ENCODE measurements at regions not wholly inside any gene's neighbourhood (a gene's known extent, or its start where the extent isn't known, plus 50 kb on each side); places are given as distances from the start of the nearest gene placed in this dataset.
"Not testable (repeated sequence)": the region's sequence is repeated elsewhere in the genome, so short reads cannot be mapped to it uniquely, and the experiment has no call there.

- H3K9me2 ChIP-seq (replicated peaks; ENCODE audit: insufficient read depth, low read length): no peaks in the 10 kb centered on the region
- H3K4me1 ChIP-seq (ENCODE audit: low read length): no peaks in the 10 kb centered on the region
- no peaks in the 10 kb centered on the region for H3F3A ChIP-seq (ENCODE audit: insufficient read depth, low read length)
- H4K20me1 ChIP-seq (ENCODE audit: insufficient read depth, low read length): no peaks in the 10 kb centered on the region
- no peak for DNase-seq
- H3K4me3 ChIP-seq (ENCODE audit: low read length): no peak overlapping the region
- no peak overlapping the region for H3K9ac ChIP-seq (ENCODE audit: low read length)
- no peak overlapping the region for H2AFZ ChIP-seq (ENCODE audit: low read length)
- H3K4me2 ChIP-seq (ENCODE audit: low read depth, low read length): no peak overlapping the region
- H3K9me3 ChIP-seq (replicated peaks; ENCODE audit: insufficient read depth, low read length): no peaks in the 10 kb centered on the region
- no peak overlapping the region for H3K27ac ChIP-seq (ENCODE audit: low read length)
- no peak for TF ChIP-seq CTCF (IDR thresholded peaks at IDR 0.05; ENCODE audit: low read length)
- no peak for TF ChIP-seq EZH2 (optimal IDR thresholded peaks at IDR 0.05; ENCODE audit: low read depth, low read length)
- TF ChIP-seq EZH2phosphoT487 (IDR thresholded peaks at IDR 0.05; ENCODE audit: low read length): no peak
- no peaks in the 10 kb centered on the region for H3K36me3 ChIP-seq (replicated peaks; ENCODE audit: insufficient read depth, low read length)
- no peaks in the 10 kb centered on the region for H3K79me2 ChIP-seq (ENCODE audit: low read length)
- no peaks in the 10 kb centered on the region for H3K27me3 ChIP-seq (replicated peaks; ENCODE audit: insufficient read depth, low read length)
Observed at GRCh38 chr6:60754879-60755278, 1531.1 kb downstream of the KHDRBS2 start.

DNA sequence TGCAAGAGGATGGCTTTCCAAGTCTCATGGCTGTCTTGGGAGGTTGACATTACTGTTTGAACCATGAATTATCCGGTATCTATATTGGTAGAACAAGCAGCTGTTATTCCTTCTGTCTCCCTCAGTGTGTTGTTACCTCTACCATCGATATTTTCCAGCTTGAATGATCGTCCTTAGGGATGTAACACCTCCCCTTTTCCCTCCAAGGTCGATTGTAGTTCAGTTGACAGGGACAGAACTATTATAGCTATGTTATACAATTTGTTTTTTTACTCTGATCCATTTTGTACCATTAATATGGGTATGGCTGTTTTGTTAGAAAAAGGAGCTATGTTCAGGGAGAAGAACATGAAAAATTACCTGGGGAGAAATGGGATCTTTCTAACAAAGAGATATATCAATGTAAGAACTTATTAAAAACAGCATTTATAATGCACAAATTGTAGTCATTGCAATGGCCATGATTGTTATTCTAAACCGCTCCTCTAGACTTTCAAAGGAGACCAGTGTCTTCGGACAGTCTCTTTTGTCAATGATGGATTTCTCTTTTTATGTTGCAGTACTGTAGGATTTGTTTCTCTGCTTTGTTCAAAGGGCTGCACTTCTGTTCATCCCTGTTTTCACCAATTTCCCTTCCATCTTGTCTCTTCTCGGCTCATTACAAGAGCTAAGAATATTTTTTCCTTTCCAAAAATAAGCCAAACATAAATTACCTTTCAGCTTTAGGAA, 1535.5 kb downstream of the KHDRBS2 start:
- not testable (repeated sequence) for H3K9ac ChIP-seq (ENCODE audit: low read length); H3K27ac ChIP-seq (ENCODE audit: low read length); H3K27me3 ChIP-seq (replicated peaks; ENCODE audit: insufficient read depth, low read length); H2AFZ ChIP-seq (ENCODE audit: low read length); H3K9me3 ChIP-seq (replicated peaks; ENCODE audit: insufficient read depth, low read length); H3F3A ChIP-seq (ENCODE audit: insufficient read depth, low read length); H4K20me1 ChIP-seq (ENCODE audit: insufficient read depth, low read length); H3K4me1 ChIP-seq (ENCODE audit: low read length); DNase-seq; H3K79me2 ChIP-seq (ENCODE audit: low read length); H3K4me2 ChIP-seq (ENCODE audit: low read depth, low read length); H3K4me3 ChIP-seq (ENCODE audit: low read length); H3K9me2 ChIP-seq (replicated peaks; ENCODE audit: insufficient read depth, low read length); H3K36me3 ChIP-seq (replicated peaks; ENCODE audit: insufficient read depth, low read length)

- not testable (repeated sequence) for H4K20me1 ChIP-seq (ENCODE audit: insufficient read depth, low read length); H3K4me2 ChIP-seq (ENCODE audit: low read depth, low read length); H3K9ac ChIP-seq (ENCODE audit: low read length); H3K36me3 ChIP-seq (replicated peaks; ENCODE audit: insufficient read depth, low read length); DNase-seq; H3K9me2 ChIP-seq (replicated peaks; ENCODE audit: insufficient read depth, low read length); H3K4me3 ChIP-seq (ENCODE audit: low read length); H3K79me2 ChIP-seq (ENCODE audit: low read length); H3F3A ChIP-seq (ENCODE audit: insufficient read depth, low read length); H3K27me3 ChIP-seq (replicated peaks; ENCODE audit: insufficient read depth, low read length); H3K9me3 ChIP-seq (replicated peaks; ENCODE audit: insufficient read depth, low read length); H2AFZ ChIP-seq (ENCODE audit: low read length); H3K27ac ChIP-seq (ENCODE audit: low read length); H3K4me1 ChIP-seq (ENCODE audit: low read length)
Observed at GRCh38 chr6:60747765-60748556, 1538.1 kb downstream of the KHDRBS2 start.

DNA sequence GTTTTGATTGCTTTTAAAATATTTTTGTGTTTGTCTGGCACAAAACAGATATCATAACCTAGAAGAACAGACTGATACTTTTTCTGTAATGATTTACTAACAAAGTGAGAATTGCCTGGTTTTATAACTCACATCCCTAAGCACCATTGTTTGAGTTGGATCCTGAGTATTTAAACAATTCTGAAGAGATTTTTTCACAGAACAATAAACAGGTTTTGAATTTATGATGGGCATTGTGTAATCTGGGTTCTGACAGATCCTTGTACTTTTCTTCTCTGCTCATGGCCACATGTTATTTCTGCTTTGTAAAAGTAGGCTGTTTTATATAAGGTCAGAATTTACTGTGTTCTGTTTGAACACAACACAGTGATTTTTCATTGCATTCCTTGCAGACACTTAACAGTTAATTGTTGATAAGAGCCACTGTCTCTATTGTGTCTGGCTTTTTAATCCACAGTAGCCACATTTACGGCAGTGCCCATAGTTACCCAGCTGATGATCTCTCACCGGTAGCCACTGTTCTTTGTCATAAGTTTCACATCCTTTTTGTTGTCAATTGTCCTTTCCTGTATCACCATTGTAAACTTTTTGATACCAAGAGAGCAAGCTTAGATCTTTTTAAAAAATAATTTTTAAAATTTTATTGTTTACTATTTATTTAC, 1548.1 kb downstream of the KHDRBS2 start:
- Histone ChIP-seq H3K4me1 (ENCODE audit: low read length) (peaks cover 14% of the 10 kb centered on the region), H3K4me2 (ENCODE audit: low read depth, low read length) (peak overlapping the region; percentile 31; the same call in 1 of the 2 replicates), H3K27ac (ENCODE audit: low read length) (peak overlapping the region; percentile 29; the same call in 1 of the 2 replicates)
- H3K27me3 ChIP-seq (replicated peaks; ENCODE audit: insufficient read depth, low read length); H3K79me2 ChIP-seq (ENCODE audit: low read length); H3K36me3 ChIP-seq (replicated peaks; ENCODE audit: insufficient read depth, low read length); H3K9me3 ChIP-seq (replicated peaks; ENCODE audit: insufficient read depth, low read length); H3K9ac ChIP-seq (ENCODE audit: low read length); H3K4me3 ChIP-seq (ENCODE audit: low read length); H2AFZ ChIP-seq (ENCODE audit: low read length); H3F3A ChIP-seq (ENCODE audit: insufficient read depth, low read length); H3K9me2 ChIP-seq (replicated peaks; ENCODE audit: insufficient read depth, low read length); H4K20me1 ChIP-seq (ENCODE audit: insufficient read depth, low read length): not testable (repeated sequence)
- DNase-seq: peak; percentile 45

- not testable (repeated sequence) for H3K9ac ChIP-seq (ENCODE audit: low read length); H3K9me3 ChIP-seq (replicated peaks; ENCODE audit: insufficient read depth, low read length); H3K9me2 ChIP-seq (replicated peaks; ENCODE audit: insufficient read depth, low read length); H4K20me1 ChIP-seq (ENCODE audit: insufficient read depth, low read length); H3K36me3 ChIP-seq (replicated peaks; ENCODE audit: insufficient read depth, low read length); H3K4me3 ChIP-seq (ENCODE audit: low read length); DNase-seq; H3F3A ChIP-seq (ENCODE audit: insufficient read depth, low read length); H3K27ac ChIP-seq (ENCODE audit: low read length); H3K4me2 ChIP-seq (ENCODE audit: low read depth, low read length); H3K27me3 ChIP-seq (replicated peaks; ENCODE audit: insufficient read depth, low read length); H2AFZ ChIP-seq (ENCODE audit: low read length); H3K79me2 ChIP-seq (ENCODE audit: low read length)
- peaks cover 14% of the 10 kb centered on the region for H3K4me1 ChIP-seq (ENCODE audit: low read length)
Observed at GRCh38 chr6:60737315-60737714, 1548.7 kb downstream of the KHDRBS2 start.

DNA sequence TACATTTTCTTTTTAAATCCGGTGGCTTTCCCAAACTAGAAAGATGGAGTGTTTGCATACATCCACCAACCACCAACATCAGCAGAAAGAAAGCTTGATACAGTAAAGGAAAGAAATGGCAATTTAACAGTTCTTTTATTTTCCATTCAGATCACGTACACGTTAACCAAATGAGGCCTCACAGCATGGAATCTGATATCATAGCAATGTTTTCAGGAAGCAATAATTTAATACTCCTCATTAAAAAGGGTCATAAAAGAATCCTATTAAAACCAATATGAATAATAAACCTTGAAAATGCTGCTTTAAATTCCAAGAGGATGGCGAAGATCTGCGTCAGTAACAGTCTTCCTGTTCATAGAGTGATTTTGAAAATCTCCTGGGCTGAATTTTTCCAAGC, 1562.1 kb downstream of the KHDRBS2 start:
- DNase-seq; H3F3A ChIP-seq (ENCODE audit: insufficient read depth, low read length); H3K9me3 ChIP-seq (replicated peaks; ENCODE audit: insufficient read depth, low read length); H3K9ac ChIP-seq (ENCODE audit: low read length); H3K79me2 ChIP-seq (ENCODE audit: low read length); H3K36me3 ChIP-seq (replicated peaks; ENCODE audit: insufficient read depth, low read length); H3K4me1 ChIP-seq (ENCODE audit: low read length); H3K9me2 ChIP-seq (replicated peaks; ENCODE audit: insufficient read depth, low read length); H3K4me3 ChIP-seq (ENCODE audit: low read length); H2AFZ ChIP-seq (ENCODE audit: low read length); H4K20me1 ChIP-seq (ENCODE audit: insufficient read depth, low read length); H3K27me3 ChIP-seq (replicated peaks; ENCODE audit: insufficient read depth, low read length); H3K27ac ChIP-seq (ENCODE audit: low read length); H3K4me2 ChIP-seq (ENCODE audit: low read depth, low read length): not testable (repeated sequence)
